WTC11 (cell line): ENCODE measurements at regions not wholly inside any gene's neighbourhood (a gene's known extent, or its start where the extent isn't known, plus 50 kb on each side); places are given as distances from the start of the nearest gene placed in this dataset.
A peak's percentile ranks its signal among the peaks of the same experiment; 100 is the strongest.

Experiments
- ATAC-seq: fragments of 200-7000 bp; cut with Tn5 transposase; 2 replicates; pipeline ENCODE4 v1.10.0; 2021; ENCODE audit warnings: mild to moderate bottlenecking, moderate library complexity
- CTCF ChIA-PET: fragments of 300-600 bp; sonication (Branson Sonifier 250); formaldehyde crosslinking; loops from one replicate; lab custom pipeline; 2021; ENCODE audit warnings: antibody characterized with exemption; lab: Charles Lee
- POLR2A ChIA-PET: fragments of 350-600 bp; sonication (Branson Sonifier 250); formaldehyde crosslinking; loops from one replicate; lab custom pipeline; 2021; ENCODE audit warnings: antibody characterized with exemption; lab: Charles Lee
- DNase-seq: peaks from one replicate; pipeline ENCODE4 v3.0.0; 2021; ENCODE audit warnings: low spot score
- H3K27ac Mint-ChIP-seq: 2 replicates; pipeline ENCODE4 v1.8.0; 2021; ENCODE audit warnings: mixed read lengths
- H3K27me3 Mint-ChIP-seq: 2 replicates; pipeline ENCODE4 v1.8.0; 2021; ENCODE audit warnings: low read depth, mild to moderate bottlenecking, moderate library complexity, mixed read lengths
- H3K36me3 Mint-ChIP-seq: 2 replicates; pipeline ENCODE4 v1.8.0; 2021; ENCODE audit warnings: mixed read lengths
- H3K4me1 Mint-ChIP-seq: 2 replicates; pipeline ENCODE4 v1.8.0; 2022; ENCODE audit warnings: mixed read lengths
- H3K4me3 Mint-ChIP-seq: 2 replicates; pipeline ENCODE4 v1.8.0; 2021; ENCODE audit warnings: mild to moderate bottlenecking, moderate library complexity, mixed read lengths
- H3K9me3 Mint-ChIP-seq: 2 replicates; pipeline ENCODE4 v1.8.0; 2021; ENCODE audit warnings: mixed read lengths
- GRHL2 ChIP-seq: fragments of 250-450 bp; sonication (Bioruptor Pico); IDR thresholded peaks from 2 replicates; pipeline ENCODE4 v1.8.0; 2022; ENCODE audit warnings: mild to moderate bottlenecking, moderate library complexity; ENCODE audit not compliant: insufficient replicate concordance, severe bottlenecking
- JUN ChIP-seq: sonication (generic); formaldehyde crosslinking; IDR thresholded peaks from 2 replicates; pipeline ENCODE4 v1.8.0; 2023; ENCODE audit warnings: mild to moderate bottlenecking, missing genetic modification reagents
- NFYB ChIP-seq: sonication (generic); formaldehyde crosslinking; conservative IDR thresholded peaks from 2 replicates; pipeline ENCODE4 v1.8.0; 2022; ENCODE audit warnings: low read depth, missing genetic modification reagents
- OVOL2 ChIP-seq: fragments of 250-450 bp; sonication (Bioruptor Pico); IDR thresholded peaks from 2 replicates; pipeline ENCODE4 v1.9.0; 2021; ENCODE audit warnings: mild to moderate bottlenecking, borderline replicate concordance
- SMAD4 ChIP-seq: sonication (generic); formaldehyde crosslinking; IDR thresholded peaks from 2 replicates; pipeline ENCODE4 v1.8.0; 2022; ENCODE audit warnings: mild to moderate bottlenecking, missing genetic modification reagents
- SOX15 ChIP-seq: fragments of 250-450 bp; sonication (Bioruptor Pico); IDR thresholded peaks from 2 replicates; pipeline ENCODE4 v1.9.0; 2021; ENCODE audit warnings: mild to moderate bottlenecking
- SP1 ChIP-seq: sonication (generic); formaldehyde crosslinking; conservative IDR thresholded peaks from 2 replicates; pipeline ENCODE4 v1.8.1; 2022; ENCODE audit warnings: missing genetic modification reagents
- STAT6 ChIP-seq: sonication (generic); formaldehyde crosslinking; conservative IDR thresholded peaks from 2 replicates; pipeline ENCODE4 v1.8.1; 2023; ENCODE audit warnings: mild to moderate bottlenecking, low read depth, missing genetic modification reagents, moderate library complexity
- TCF7 ChIP-seq: sonication (generic); formaldehyde crosslinking; IDR thresholded peaks from 2 replicates; pipeline ENCODE4 v1.8.0; 2022; ENCODE audit warnings: mild to moderate bottlenecking, low read depth, missing genetic modification reagents, moderate library complexity
- TEAD4 ChIP-seq: sonication (generic); formaldehyde crosslinking; IDR thresholded peaks from 2 replicates; pipeline ENCODE4 v1.8.0; 2022; ENCODE audit warnings: mild to moderate bottlenecking, missing genetic modification reagents
- TP53 ChIP-seq: sonication (generic); formaldehyde crosslinking; IDR thresholded peaks from 2 replicates; pipeline ENCODE4 v1.8.1; 2023; ENCODE audit warnings: mild to moderate bottlenecking, missing genetic modification reagents
- ZBTB43 ChIP-seq: sonication (generic); formaldehyde crosslinking; IDR thresholded peaks from 2 replicates; pipeline ENCODE4 v1.8.1; 2023; ENCODE audit warnings: mild to moderate bottlenecking, missing genetic modification reagents
- ZNF219 ChIP-seq: sonication (generic); formaldehyde crosslinking; IDR thresholded peaks from 2 replicates; pipeline ENCODE4 v1.8.0; 2023; ENCODE audit warnings: missing genetic modification reagents, mild to moderate bottlenecking, borderline replicate concordance
- ZNF416 ChIP-seq: fragments of 250-450 bp; sonication (Bioruptor Pico); IDR thresholded peaks from 2 replicates; pipeline ENCODE4 v1.9.0; 2021; ENCODE audit warnings: mild to moderate bottlenecking, inconsistent platforms
- ZNF671 ChIP-seq: fragments of 250-450 bp; sonication (Bioruptor Pico); IDR thresholded peaks from 2 replicates; pipeline ENCODE4 v1.8.0; 2021; ENCODE audit warnings: mild to moderate bottlenecking
- TF ChIP-seq, protein P1 (sequence below): sonication (generic); formaldehyde crosslinking; IDR thresholded peaks from 2 replicates; pipeline ENCODE4 v1.8.1; 2022; ENCODE audit warnings: missing genetic modification reagents, borderline replicate concordance
- TF ChIP-seq, protein P2 (sequence below): fragments of 250-450 bp; sonication (Bioruptor Pico); IDR thresholded peaks from 2 replicates; pipeline ENCODE4 v2.1.2; 2022; ENCODE audit warnings: mild to moderate bottlenecking, moderate library complexity
- TF ChIP-seq, protein P3 (sequence below): sonication (generic); formaldehyde crosslinking; IDR thresholded peaks from 2 replicates; pipeline ENCODE4 v1.8.1; 2023; ENCODE audit warnings: mild to moderate bottlenecking, missing genetic modification reagents, borderline replicate concordance
- TF ChIP-seq, protein P4 (sequence below): sonication (generic); formaldehyde crosslinking; IDR thresholded peaks from 2 replicates; pipeline ENCODE4 v1.8.1; 2023; ENCODE audit warnings: mild to moderate bottlenecking, moderate library complexity, missing genetic modification reagents
- TF ChIP-seq, protein P5 (sequence below): sonication (generic); formaldehyde crosslinking; IDR thresholded peaks from 2 replicates; pipeline ENCODE4 v1.8.0; 2023; ENCODE audit warnings: mild to moderate bottlenecking, missing genetic modification reagents

DNA sequence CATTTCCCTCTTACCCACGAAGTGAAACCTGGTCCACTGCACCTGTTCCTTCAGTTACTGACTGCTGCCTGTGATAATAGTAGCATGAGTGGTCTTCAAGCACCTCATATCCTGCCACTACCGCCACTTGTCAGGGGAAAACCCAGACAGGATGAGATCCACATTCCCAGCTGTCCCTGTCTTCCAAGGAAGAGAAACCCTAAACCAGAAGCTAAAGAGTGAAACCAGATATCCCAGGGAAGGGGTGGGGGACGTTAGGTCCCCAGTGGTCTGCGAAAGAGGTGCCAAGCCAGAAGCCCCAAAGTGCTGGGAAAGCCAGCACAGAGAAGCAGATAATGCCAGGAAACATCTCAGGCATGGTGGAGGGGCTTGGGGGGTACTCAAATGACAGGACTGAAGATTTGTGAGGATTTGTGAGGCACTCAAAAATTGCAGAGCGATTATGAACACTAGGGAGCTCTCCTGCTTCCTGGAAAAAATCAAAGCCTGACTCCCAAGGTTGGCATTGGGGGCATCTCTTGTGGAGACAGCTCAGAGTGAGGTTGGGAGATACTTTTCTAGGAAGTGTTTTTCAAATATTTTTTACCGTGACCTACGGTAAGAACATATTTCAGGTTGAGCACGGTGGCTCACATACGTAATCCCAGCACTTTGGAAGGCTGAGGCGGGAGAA, 77.9 kb downstream of the TMEM30B start (continued):
- TF ChIP-seq, protein P1, sequence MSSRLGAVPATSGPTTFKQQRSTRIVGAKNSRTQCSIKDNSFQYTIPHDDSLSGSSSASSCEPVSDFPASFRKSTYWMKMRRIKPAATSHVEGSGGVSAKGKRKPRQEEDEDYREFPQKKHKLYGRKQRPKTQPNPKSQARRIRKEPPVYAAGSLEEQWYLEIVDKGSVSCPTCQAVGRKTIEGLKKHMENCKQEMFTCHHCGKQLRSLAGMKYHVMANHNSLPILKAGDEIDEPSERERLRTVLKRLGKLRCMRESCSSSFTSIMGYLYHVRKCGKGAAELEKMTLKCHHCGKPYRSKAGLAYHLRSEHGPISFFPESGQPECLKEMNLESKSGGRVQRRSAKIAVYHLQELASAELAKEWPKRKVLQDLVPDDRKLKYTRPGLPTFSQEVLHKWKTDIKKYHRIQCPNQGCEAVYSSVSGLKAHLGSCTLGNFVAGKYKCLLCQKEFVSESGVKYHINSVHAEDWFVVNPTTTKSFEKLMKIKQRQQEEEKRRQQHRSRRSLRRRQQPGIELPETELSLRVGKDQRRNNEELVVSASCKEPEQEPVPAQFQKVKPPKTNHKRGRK (CRISPR knock-in tag) = no peak
- TF ChIP-seq ZBTB43 (CRISPR knock-in tag) = no peak

GRCh38 chr14:61202124-61202523, 79.0 kb downstream of the TMEM30B start:
- Mint-ChIP-seq H3K9me3 (peaks cover 4% of the 10 kb centered on the region), H3K27me3 (no peaks in the 10 kb centered on the region)

GRCh38 chr14:61201171-61201570, 80.0 kb downstream of the TMEM30B start:
- CTCF ChIA-PET = no interaction called here
- ATAC-seq (no peak), DNase-seq (no peak)
- H3K9me3 Mint-ChIP-seq = peaks cover 1% of the 10 kb centered on the region
- H3K4me1 Mint-ChIP-seq = peaks cover 21% of the 10 kb centered on the region
- POLR2A ChIA-PET = no interaction called here
- H3K36me3 Mint-ChIP-seq = no peaks in the 10 kb centered on the region
- no peak overlapping the region for H3K27ac Mint-ChIP-seq
- H3K27me3 Mint-ChIP-seq = no peaks in the 10 kb centered on the region
- H3K4me3 Mint-ChIP-seq = no peak overlapping the region
- TF ChIP-seq JUN (CRISPR knock-in tag) (no peak), OVOL2 (CRISPR knock-in tag) (no peak), STAT6 (CRISPR knock-in tag) (no peak), TP53 (no peak), ZNF671 (CRISPR knock-in tag) (no peak)
- TF ChIP-seq, protein P2, sequence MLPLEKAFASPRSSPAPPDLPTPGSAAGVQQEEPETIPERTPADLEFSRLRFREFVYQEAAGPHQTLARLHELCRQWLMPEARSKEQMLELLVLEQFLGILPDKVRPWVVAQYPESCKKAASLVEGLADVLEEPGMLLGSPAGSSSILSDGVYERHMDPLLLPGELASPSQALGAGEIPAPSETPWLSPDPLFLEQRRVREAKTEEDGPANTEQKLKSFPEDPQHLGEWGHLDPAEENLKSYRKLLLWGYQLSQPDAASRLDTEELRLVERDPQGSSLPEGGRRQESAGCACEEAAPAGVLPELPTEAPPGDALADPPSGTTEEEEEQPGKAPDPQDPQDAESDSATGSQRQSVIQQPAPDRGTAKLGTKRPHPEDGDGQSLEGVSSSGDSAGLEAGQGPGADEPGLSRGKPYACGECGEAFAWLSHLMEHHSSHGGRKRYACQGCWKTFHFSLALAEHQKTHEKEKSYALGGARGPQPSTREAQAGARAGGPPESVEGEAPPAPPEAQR (CRISPR knock-in tag) = no peak
- TF ChIP-seq, protein P3, sequence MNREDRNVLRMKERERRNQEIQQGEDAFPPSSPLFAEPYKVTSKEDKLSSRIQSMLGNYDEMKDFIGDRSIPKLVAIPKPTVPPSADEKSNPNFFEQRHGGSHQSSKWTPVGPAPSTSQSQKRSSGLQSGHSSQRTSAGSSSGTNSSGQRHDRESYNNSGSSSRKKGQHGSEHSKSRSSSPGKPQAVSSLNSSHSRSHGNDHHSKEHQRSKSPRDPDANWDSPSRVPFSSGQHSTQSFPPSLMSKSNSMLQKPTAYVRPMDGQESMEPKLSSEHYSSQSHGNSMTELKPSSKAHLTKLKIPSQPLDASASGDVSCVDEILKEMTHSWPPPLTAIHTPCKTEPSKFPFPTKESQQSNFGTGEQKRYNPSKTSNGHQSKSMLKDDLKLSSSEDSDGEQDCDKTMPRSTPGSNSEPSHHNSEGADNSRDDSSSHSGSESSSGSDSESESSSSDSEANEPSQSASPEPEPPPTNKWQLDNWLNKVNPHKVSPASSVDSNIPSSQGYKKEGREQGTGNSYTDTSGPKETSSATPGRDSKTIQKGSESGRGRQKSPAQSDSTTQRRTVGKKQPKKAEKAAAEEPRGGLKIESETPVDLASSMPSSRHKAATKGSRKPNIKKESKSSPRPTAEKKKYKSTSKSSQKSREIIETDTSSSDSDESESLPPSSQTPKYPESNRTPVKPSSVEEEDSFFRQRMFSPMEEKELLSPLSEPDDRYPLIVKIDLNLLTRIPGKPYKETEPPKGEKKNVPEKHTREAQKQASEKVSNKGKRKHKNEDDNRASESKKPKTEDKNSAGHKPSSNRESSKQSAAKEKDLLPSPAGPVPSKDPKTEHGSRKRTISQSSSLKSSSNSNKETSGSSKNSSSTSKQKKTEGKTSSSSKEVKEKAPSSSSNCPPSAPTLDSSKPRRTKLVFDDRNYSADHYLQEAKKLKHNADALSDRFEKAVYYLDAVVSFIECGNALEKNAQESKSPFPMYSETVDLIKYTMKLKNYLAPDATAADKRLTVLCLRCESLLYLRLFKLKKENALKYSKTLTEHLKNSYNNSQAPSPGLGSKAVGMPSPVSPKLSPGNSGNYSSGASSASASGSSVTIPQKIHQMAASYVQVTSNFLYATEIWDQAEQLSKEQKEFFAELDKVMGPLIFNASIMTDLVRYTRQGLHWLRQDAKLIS (CRISPR knock-in tag) = no peak

More at GRCh38 chr14:61202124-61202523, 79.0 kb downstream of the TMEM30B start:
- no peak overlapping the region for H3K4me3 Mint-ChIP-seq
- ChIA-PET CTCF (no interaction called here), POLR2A (no interaction called here)
- DNase-seq (no peak), ATAC-seq (peak; percentile 33)
- H3K36me3 Mint-ChIP-seq = no peaks in the 10 kb centered on the region
- 0 out of 2 replicates have a peak overlapping the region, but pooled peaks have one; percentile 17 for H3K27ac Mint-ChIP-seq
- H3K4me1 Mint-ChIP-seq = peaks cover 21% of the 10 kb centered on the region
- TF ChIP-seq ZNF671 (CRISPR knock-in tag) = no peak
- TF ChIP-seq ZNF416 (CRISPR knock-in tag) = no peak
- TF ChIP-seq TP53 = no peak
- no peak for TF ChIP-seq ZNF219 (CRISPR knock-in tag)
- TF ChIP-seq SMAD4 (CRISPR knock-in tag) = no peak
- no peak for TF ChIP-seq GRHL2 (CRISPR knock-in tag)
- no peak for TF ChIP-seq NFYB (CRISPR knock-in tag)
- TF ChIP-seq, protein P4, sequence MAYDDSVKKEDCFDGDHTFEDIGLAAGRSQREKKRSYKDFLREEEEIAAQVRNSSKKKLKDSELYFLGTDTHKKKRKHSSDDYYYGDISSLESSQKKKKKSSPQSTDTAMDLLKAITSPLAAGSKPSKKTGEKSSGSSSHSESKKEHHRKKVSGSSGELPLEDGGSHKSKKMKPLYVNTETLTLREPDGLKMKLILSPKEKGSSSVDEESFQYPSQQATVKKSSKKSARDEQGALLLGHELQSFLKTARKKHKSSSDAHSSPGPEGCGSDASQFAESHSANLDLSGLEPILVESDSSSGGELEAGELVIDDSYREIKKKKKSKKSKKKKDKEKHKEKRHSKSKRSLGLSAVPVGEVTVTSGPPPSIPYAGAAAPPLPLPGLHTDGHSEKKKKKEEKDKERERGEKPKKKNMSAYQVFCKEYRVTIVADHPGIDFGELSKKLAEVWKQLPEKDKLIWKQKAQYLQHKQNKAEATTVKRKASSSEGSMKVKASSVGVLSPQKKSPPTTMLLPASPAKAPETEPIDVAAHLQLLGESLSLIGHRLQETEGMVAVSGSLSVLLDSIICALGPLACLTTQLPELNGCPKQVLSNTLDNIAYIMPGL (CRISPR knock-in tag) = no peak
- TF ChIP-seq SOX15 (CRISPR knock-in tag) = no peak
- no peak for TF ChIP-seq TCF7 (CRISPR knock-in tag)
- TF ChIP-seq TEAD4 (CRISPR knock-in tag) = no peak
- TF ChIP-seq, protein P5, sequence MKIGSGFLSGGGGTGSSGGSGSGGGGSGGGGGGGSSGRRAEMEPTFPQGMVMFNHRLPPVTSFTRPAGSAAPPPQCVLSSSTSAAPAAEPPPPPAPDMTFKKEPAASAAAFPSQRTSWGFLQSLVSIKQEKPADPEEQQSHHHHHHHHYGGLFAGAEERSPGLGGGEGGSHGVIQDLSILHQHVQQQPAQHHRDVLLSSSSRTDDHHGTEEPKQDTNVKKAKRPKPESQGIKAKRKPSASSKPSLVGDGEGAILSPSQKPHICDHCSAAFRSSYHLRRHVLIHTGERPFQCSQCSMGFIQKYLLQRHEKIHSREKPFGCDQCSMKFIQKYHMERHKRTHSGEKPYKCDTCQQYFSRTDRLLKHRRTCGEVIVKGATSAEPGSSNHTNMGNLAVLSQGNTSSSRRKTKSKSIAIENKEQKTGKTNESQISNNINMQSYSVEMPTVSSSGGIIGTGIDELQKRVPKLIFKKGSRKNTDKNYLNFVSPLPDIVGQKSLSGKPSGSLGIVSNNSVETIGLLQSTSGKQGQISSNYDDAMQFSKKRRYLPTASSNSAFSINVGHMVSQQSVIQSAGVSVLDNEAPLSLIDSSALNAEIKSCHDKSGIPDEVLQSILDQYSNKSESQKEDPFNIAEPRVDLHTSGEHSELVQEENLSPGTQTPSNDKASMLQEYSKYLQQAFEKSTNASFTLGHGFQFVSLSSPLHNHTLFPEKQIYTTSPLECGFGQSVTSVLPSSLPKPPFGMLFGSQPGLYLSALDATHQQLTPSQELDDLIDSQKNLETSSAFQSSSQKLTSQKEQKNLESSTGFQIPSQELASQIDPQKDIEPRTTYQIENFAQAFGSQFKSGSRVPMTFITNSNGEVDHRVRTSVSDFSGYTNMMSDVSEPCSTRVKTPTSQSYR (CRISPR knock-in tag) = no peak
- no peak for TF ChIP-seq SP1
